PC-9 (cell line): ENCODE measurements at regions not wholly inside any gene's neighbourhood (a gene's known extent, or its start where the extent isn't known, plus 50 kb on each side); places are given as distances from the start of the nearest gene placed in this dataset.

Experiments used
- BruUV-seq: library from RNA; stranded (reverse); fragments of 400-500 nt; replicated peaks from 2 replicates; lab custom pipeline; 2021; lab: Mats Ljungman, UMichigan
- CTCF ChIA-PET: fragments of 300-600 bp; sonication (Branson Sonifier 250); formaldehyde crosslinking; loops from one replicate; lab custom pipeline; 2022; ENCODE audit warnings: antibody characterized with exemption; lab: Charles Lee
- POLR2A ChIA-PET: fragments of 300-600 bp; sonication (Branson Sonifier 250); formaldehyde crosslinking; loops from one replicate; lab custom pipeline; 2022; ENCODE audit warnings: antibody characterized with exemption; ENCODE audit not compliant: unreplicated experiment; lab: Charles Lee
- DNase-seq, 2 experiments: peaks; one replicate each; pipeline versions ENCODE4 v3.0.0 to v3.0.0-alpha.2; 2015 to 2022; ENCODE audit warnings: mixed read lengths in 1 of 2
- H2AFZ ChIP-seq: fragments of 200-600 bp; sonication (generic); 2 replicates; pipeline ENCODE4 v1.8.1; 2017; ENCODE audit warnings: antibody characterized with exemption
- H3F3A ChIP-seq: fragments of 200-600 bp; sonication (generic); 2 replicates; pipeline ENCODE4 v1.8.1; 2017; ENCODE audit warnings: antibody characterized with exemption, mild to moderate bottlenecking, low read depth; ENCODE audit not compliant: insufficient read depth
- H3K27ac ChIP-seq: fragments of 200-600 bp; sonication (generic); 2 replicates; pipeline ENCODE4 v1.6.1; 2016; ENCODE audit warnings: mixed run types
- H3K27me3 ChIP-seq: fragments of 200-600 bp; sonication (generic); 2 replicates; pipeline ENCODE4 v1.6.1; 2016; ENCODE audit warnings: low read depth, mixed run types; ENCODE audit not compliant: insufficient read depth
- H3K36me3 ChIP-seq: fragments of 200-600 bp; sonication (generic); 2 replicates; pipeline ENCODE4 v1.6.1; 2016; ENCODE audit warnings: low read depth, mixed run types
- H3K4me1 ChIP-seq: fragments of 200-600 bp; sonication (generic); replicated peaks from 2 replicates; pipeline ENCODE4 v1.6.1; 2016; ENCODE audit warnings: mixed run types; ENCODE audit not compliant: insufficient read depth
- H3K4me2 ChIP-seq: fragments of 200-600 bp; sonication (generic); 2 replicates; pipeline ENCODE4 v1.6.1; 2017; ENCODE audit warnings: mixed run types
- H3K4me3 ChIP-seq: fragments of 200-600 bp; sonication (generic); 2 replicates; pipeline ENCODE4 v1.6.1; 2016; ENCODE audit warnings: mixed run types
- H3K79me2 ChIP-seq: fragments of 200-600 bp; sonication (generic); 2 replicates; pipeline ENCODE4 v1.6.1; 2017; ENCODE audit warnings: low read depth, mixed run types
- H3K9me2 ChIP-seq: fragments of 200-600 bp; sonication (generic); 2 replicates; pipeline ENCODE4 v1.8.1; 2017; ENCODE audit warnings: mild to moderate bottlenecking; ENCODE audit not compliant: insufficient read depth
- H3K9me3 ChIP-seq: fragments of 200-600 bp; sonication (generic); 2 replicates; pipeline ENCODE4 v1.8.1; 2016; ENCODE audit warnings: low read depth; ENCODE audit not compliant: insufficient read depth
- H4K20me1 ChIP-seq: fragments of 200-600 bp; sonication (generic); 2 replicates; pipeline ENCODE4 v1.8.1; 2017; ENCODE audit not compliant: insufficient read depth
- CTCF ChIP-seq: fragments of 200-600 bp; sonication (generic); conservative IDR thresholded peaks from 2 replicates; pipeline ENCODE4 v1.6.1; 2017; ENCODE audit warnings: mixed run types, antibody characterized with exemption, mild to moderate bottlenecking, moderate library complexity
- EZH2 ChIP-seq: fragments of 200-600 bp; sonication (generic); IDR thresholded peaks from 2 replicates; pipeline ENCODE4 v1.8.0; 2017; ENCODE audit warnings: antibody characterized with exemption, low read depth
- intact Hi-C: fragments of 100-400 bp; cut with micrococcal nuclease; formaldehyde crosslinking; loops from one replicate; pipeline ENCODE4 v1.10.0; 2022; ENCODE audit not compliant: unreplicated experiment

- Histone ChIP-seq H3K4me2 (no peak overlapping the region), H3K4me3 (no peak overlapping the region), H4K20me1 (no peaks in the 10 kb centered on the region), H3K9me3 (no peaks in the 10 kb centered on the region), H3K27me3 (peaks cover 3% of the 10 kb centered on the region; the same call in 1 of the 2 replicates), H3F3A (no peaks in the 10 kb centered on the region), H3K27ac (no peak overlapping the region), H3K4me1 (no peaks in the 10 kb centered on the region), H3K36me3 (no peaks in the 10 kb centered on the region), H2AFZ (no peak overlapping the region), H3K9me2 (no peaks in the 10 kb centered on the region), H3K79me2 (no peaks in the 10 kb centered on the region)
- TF ChIP-seq CTCF: no peak
- no peak for TF ChIP-seq EZH2
- CTCF ChIA-PET: interaction anchor here (0.6 kb wide), 1 partner anchor 388 kb away, joined by 16 read pairs; no protein-coding TSS in a partner anchor
- DNase-seq: no peak
- intact Hi-C loops: no loop called here
- BruUV-seq: no TSS peak
- POLR2A ChIA-PET: no interaction called here
Measured at GRCh38 chr22:22999523-22999922, 70.8 kb upstream of the GNAZ start.

GRCh38 chr22:23000657-23001347 lies 69.5 kb upstream of the GNAZ start:
- Histone ChIP-seq H3K4me2 (no peak overlapping the region), H4K20me1 (no peaks in the 10 kb centered on the region), H3K79me2 (no peaks in the 10 kb centered on the region), H3K4me1 (no peaks in the 10 kb centered on the region), H2AFZ (no peak overlapping the region), H3K9me3 (no peaks in the 10 kb centered on the region), H3F3A (no peaks in the 10 kb centered on the region), H3K9me2 (no peaks in the 10 kb centered on the region), H3K27me3 (peaks cover 5% of the 10 kb centered on the region; the same call in 1 of the 2 replicates), H3K27ac (no peak overlapping the region), H3K36me3 (no peaks in the 10 kb centered on the region), H3K4me3 (no peak overlapping the region)
- intact Hi-C loops: no loop called here
- ChIA-PET POLR2A (no interaction called here), CTCF (no interaction called here)
- TF ChIP-seq CTCF (no peak), EZH2 (no peak)
- BruUV-seq: no TSS peak
- DNase-seq: no peak

DNA sequence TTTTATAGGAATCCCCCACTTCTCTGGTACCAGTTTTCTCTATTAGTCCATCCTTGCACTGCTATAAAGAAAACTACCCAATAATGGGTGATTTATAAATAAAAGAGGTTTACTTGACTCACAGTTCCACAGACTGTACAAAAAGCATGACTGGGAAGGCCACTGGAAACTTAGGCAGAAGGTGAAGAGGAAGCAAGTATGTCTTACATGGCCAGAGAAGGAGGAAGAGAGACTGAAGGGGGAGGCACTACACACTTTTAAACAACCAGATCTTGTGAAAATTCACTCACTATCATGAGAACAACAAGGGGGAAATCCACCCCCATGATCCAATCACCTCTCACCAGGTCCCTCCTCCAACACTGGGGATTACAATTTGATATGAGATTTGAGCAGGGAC lies 68.9 kb upstream of the GNAZ start:
- Histone ChIP-seq H4K20me1 (no peaks in the 10 kb centered on the region), H2AFZ (no peak overlapping the region), H3K27me3 (peaks cover 5% of the 10 kb centered on the region; the same call in 1 of the 2 replicates), H3K4me3 (no peak overlapping the region), H3K36me3 (no peaks in the 10 kb centered on the region), H3K27ac (no peak overlapping the region), H3K4me2 (no peak overlapping the region), H3K79me2 (no peaks in the 10 kb centered on the region), H3F3A (no peaks in the 10 kb centered on the region), H3K9me2 (no peaks in the 10 kb centered on the region), H3K9me3 (no peaks in the 10 kb centered on the region), H3K4me1 (no peaks in the 10 kb centered on the region)
- ChIA-PET POLR2A (no interaction called here), CTCF (no interaction called here)
- BruUV-seq: no TSS peak
- no peak for DNase-seq
- TF ChIP-seq EZH2: no peak
- TF ChIP-seq CTCF: no peak
- intact Hi-C loops: no loop called here
